CD8-positive, alpha-beta memory T cell (primary cell): ENCODE measurements at regions not wholly inside any gene's neighbourhood (a gene's known extent, or its start where the extent isn't known, plus 50 kb on each side); places are given as distances from the start of the nearest gene placed in this dataset.

Experiments
- CTCF ChIA-PET: fragments of 350-600 bp; sonication (Branson Sonifier 250); formaldehyde crosslinking; loops from one replicate; lab custom pipeline; 2021; ENCODE audit warnings: antibody characterized with exemption; lab: Charles Lee
- POLR2A ChIA-PET: fragments of 350-600 bp; sonication (Branson Sonifier 250); formaldehyde crosslinking; loops from one replicate; lab custom pipeline; 2021; ENCODE audit warnings: antibody characterized with exemption; lab: Charles Lee
- DNase-seq, 5 donors: peaks; one replicate each; pipeline versions ENCODE4 v3.0.0 to v3.0.0-alpha.2; 2020 to 2022; ENCODE audit warnings: mixed read lengths in 1 of 5
- H3K27ac ChIP-seq: one replicate; pipeline ENCODE4 v1.7.0; 2013; ENCODE audit warnings: low read depth, mild to moderate bottlenecking, low read length, moderate library complexity
- H3K27me3 ChIP-seq: 2 replicates; pipeline ENCODE4 v1.7.0; 2013; ENCODE audit warnings: low read length, mild to moderate bottlenecking; ENCODE audit not compliant: insufficient read depth, poor library complexity, severe bottlenecking
- H3K36me3 ChIP-seq: 2 replicates; pipeline ENCODE4 v1.7.0; 2013; ENCODE audit warnings: mild to moderate bottlenecking, low read length, moderate library complexity; ENCODE audit not compliant: insufficient read depth
- H3K4me1 ChIP-seq: 2 replicates; pipeline ENCODE4 v1.7.0; 2013; ENCODE audit warnings: mild to moderate bottlenecking, low read length, moderate library complexity; ENCODE audit not compliant: insufficient read depth
- H3K4me3 ChIP-seq: 2 replicates; pipeline ENCODE4 v1.7.0; 2013; ENCODE audit warnings: mild to moderate bottlenecking, low read length
- H3K9me3 ChIP-seq: 2 replicates; pipeline ENCODE4 v1.7.0; 2013; ENCODE audit warnings: mild to moderate bottlenecking, low read length
- H3K27ac Mint-ChIP-seq, 8 donors: one replicate each; pipeline ENCODE4 v1.8.0; 2020 to 2021; ENCODE audit warnings: mixed read lengths in 8 of 8, mild to moderate bottlenecking in 6 of 8, inconsistent platforms in 3 of 8, moderate library complexity in 3 of 8
- H3K27me3 Mint-ChIP-seq, 2 donors: one replicate each; pipeline ENCODE4 v1.8.0; 2020 to 2021; ENCODE audit warnings: mixed read lengths in 2 of 2, mild to moderate bottlenecking in 1 of 2, moderate library complexity in 1 of 2
- H3K36me3 Mint-ChIP-seq, 3 donors: one replicate each; pipeline ENCODE4 v1.8.0; 2020 to 2021; ENCODE audit warnings: mixed read lengths in 3 of 3, inconsistent platforms in 1 of 3, mild to moderate bottlenecking in 1 of 3
- H3K4me1 Mint-ChIP-seq, 3 donors: one replicate each; pipeline ENCODE4 v1.8.0; 2020 to 2021; ENCODE audit warnings: mixed read lengths in 3 of 3, inconsistent platforms in 1 of 3, mild to moderate bottlenecking in 1 of 3
- H3K4me3 Mint-ChIP-seq, 7 donors: one replicate each; pipeline ENCODE4 v1.8.0; 2020 to 2021; ENCODE audit warnings: mixed read lengths in 7 of 7, mild to moderate bottlenecking in 6 of 7, moderate library complexity in 4 of 7, inconsistent platforms in 2 of 7
- H3K9me3 Mint-ChIP-seq, 5 donors: one replicate each; pipeline ENCODE4 v1.8.0; 2020 to 2022; ENCODE audit warnings: mixed read lengths in 5 of 5, mild to moderate bottlenecking in 3 of 5, moderate library complexity in 2 of 5, inconsistent platforms in 1 of 5

- no peaks in the 10 kb centered on the region for H3K4me1 Mint-ChIP-seq
- no peak for DNase-seq
- no peaks in the 10 kb centered on the region for H3K4me1 ChIP-seq
- no peak overlapping the region for H3K4me3 ChIP-seq
- no peaks in the 10 kb centered on the region for H3K36me3 ChIP-seq
- H3K27ac Mint-ChIP-seq, result no peak overlapping the region
- no peak overlapping the region for H3K4me3 Mint-ChIP-seq
- no peaks in the 10 kb centered on the region for H3K27me3 ChIP-seq
- ChIA-PET CTCF (no interaction called here), POLR2A (no interaction called here)
- H3K36me3 Mint-ChIP-seq, result no peaks in the 10 kb centered on the region
- no peaks in the 10 kb centered on the region for H3K9me3 ChIP-seq
- no peak overlapping the region for H3K27ac ChIP-seq
- H3K27me3 Mint-ChIP-seq, result peaks cover 0 to 3% of the 10 kb centered on the region in 2 donors
- H3K9me3 Mint-ChIP-seq, result peaks cover 0 to 4% (median 2%) of the 10 kb centered on the region in 5 donors
Observed at GRCh38 chr2:35787302-35788031, 568.1 kb upstream of the CRIM1 start.

DNA sequence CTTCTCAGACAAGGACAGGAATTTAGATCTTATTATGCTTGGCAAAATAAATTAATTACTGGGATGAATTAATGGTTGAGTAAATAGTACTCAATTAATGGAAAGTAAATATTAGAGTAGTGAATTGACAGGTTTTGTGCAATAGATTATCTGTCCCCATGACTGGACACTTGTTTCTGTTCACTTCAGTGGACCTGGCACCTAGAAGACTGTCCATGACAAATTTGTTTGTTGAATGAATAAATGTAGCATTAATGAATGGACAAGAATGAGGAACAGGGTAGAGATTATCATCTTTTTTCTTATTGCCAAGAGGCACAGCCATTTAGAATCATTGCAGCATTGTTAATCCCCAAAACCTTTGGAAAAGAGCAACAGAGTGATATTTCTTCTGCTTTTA, 570.0 kb upstream of the CRIM1 start:
- Histone ChIP-seq H3K36me3 (no peaks in the 10 kb centered on the region), H3K4me3 (no peak overlapping the region), H3K4me1 (no peaks in the 10 kb centered on the region), H3K27me3 (no peaks in the 10 kb centered on the region), H3K9me3 (no peaks in the 10 kb centered on the region), H3K27ac (no peak overlapping the region)
- H3K4me3 Mint-ChIP-seq, result no peak overlapping the region
- no peaks in the 10 kb centered on the region for H3K27me3 Mint-ChIP-seq
- H3K27ac Mint-ChIP-seq, result no peak overlapping the region
- H3K4me1 Mint-ChIP-seq, result no peaks in the 10 kb centered on the region
- ChIA-PET POLR2A (no interaction called here), CTCF (no interaction called here)
- H3K9me3 Mint-ChIP-seq, result peaks cover 0 to 6% (median 2%) of the 10 kb centered on the region in 5 donors
- no peaks in the 10 kb centered on the region for H3K36me3 Mint-ChIP-seq
- no peak for DNase-seq

- no peaks in the 10 kb centered on the region for H3K4me1 ChIP-seq
- Mint-ChIP-seq H3K36me3 (no peaks in the 10 kb centered on the region), H3K4me3 (no peak overlapping the region), H3K9me3 (peaks cover 0 to 7% (median 2%) of the 10 kb centered on the region in 5 donors), H3K4me1 (no peaks in the 10 kb centered on the region), H3K27ac (no peak overlapping the region), H3K27me3 (no peaks in the 10 kb centered on the region)
- no peaks in the 10 kb centered on the region for H3K27me3 ChIP-seq
- no peak overlapping the region for H3K4me3 ChIP-seq
- H3K27ac ChIP-seq, result no peak overlapping the region
- no peaks in the 10 kb centered on the region for H3K36me3 ChIP-seq
- DNase-seq, result no peak
- CTCF ChIA-PET, result no interaction called here
- H3K9me3 ChIP-seq, result no peaks in the 10 kb centered on the region
- POLR2A ChIA-PET, result no interaction called here
Observed at GRCh38 chr2:35784777-35785176, 570.8 kb upstream of the CRIM1 start.

DNA sequence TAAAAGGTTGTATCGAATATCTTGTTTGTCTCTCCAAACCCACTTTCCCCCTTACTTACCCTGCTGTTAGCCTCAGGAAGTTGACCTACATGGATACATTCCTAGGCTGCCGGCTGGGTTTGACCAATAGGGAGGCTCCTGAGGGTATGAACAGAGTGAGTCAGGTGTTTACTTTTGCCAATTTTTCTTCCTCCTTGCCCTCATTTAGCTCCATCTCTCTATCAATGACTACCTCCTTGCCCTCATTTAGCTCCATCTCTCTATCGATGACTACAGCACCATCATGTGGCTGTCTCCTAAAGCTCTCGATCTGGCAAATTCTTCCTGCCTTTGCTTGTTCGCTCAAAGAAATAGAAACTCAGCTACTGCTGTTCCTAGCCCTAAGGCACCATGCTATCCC, 571.9 kb upstream of the CRIM1 start:
- ChIA-PET CTCF (no interaction called here), POLR2A (no interaction called here)
- no peaks in the 10 kb centered on the region for H3K4me1 ChIP-seq
- no peak overlapping the region for H3K27ac ChIP-seq
- H3K36me3 ChIP-seq, result no peaks in the 10 kb centered on the region
- Mint-ChIP-seq H3K9me3 (peaks cover 0 to 9% (median 2%) of the 10 kb centered on the region in 5 donors), H3K27me3 (no peaks in the 10 kb centered on the region), H3K36me3 (no peaks in the 10 kb centered on the region), H3K4me1 (no peaks in the 10 kb centered on the region), H3K27ac (no peak overlapping the region), H3K4me3 (no peak overlapping the region)
- no peaks in the 10 kb centered on the region for H3K9me3 ChIP-seq
- DNase-seq, result no peak
- no peaks in the 10 kb centered on the region for H3K27me3 ChIP-seq
- H3K4me3 ChIP-seq, result no peak overlapping the region

DNA sequence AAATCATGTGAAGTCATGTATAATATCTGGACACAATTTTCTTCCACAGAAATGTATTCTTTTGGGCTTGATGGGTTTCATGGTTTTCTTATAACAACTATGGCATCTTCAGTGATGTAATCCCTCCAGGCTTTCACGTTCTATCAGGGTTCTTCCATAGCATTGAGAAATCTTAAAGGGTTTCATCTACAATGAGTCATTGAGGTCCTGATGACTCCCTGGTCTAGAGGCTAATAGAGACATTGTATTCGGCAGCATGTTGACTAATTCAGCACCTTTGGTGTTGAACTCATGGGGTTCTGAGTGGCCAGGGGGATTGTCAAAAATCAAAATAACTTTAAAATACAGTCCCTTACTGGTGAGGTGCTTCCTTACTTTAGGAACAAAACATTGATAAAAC, 614.0 kb upstream of the CRIM1 start:
- H3K36me3 Mint-ChIP-seq, result no peaks in the 10 kb centered on the region
- POLR2A ChIA-PET, result no interaction called here
- Histone ChIP-seq H3K36me3 (no peaks in the 10 kb centered on the region), H3K27me3 (no peaks in the 10 kb centered on the region), H3K4me1 (no peaks in the 10 kb centered on the region), H3K9me3 (no peaks in the 10 kb centered on the region), H3K4me3 (no peak overlapping the region), H3K27ac (no peak overlapping the region)
- H3K4me3 Mint-ChIP-seq, result no peak overlapping the region
- H3K27me3 Mint-ChIP-seq, result peaks cover 0 to 3% of the 10 kb centered on the region in 2 donors
- DNase-seq, result no peak
- no peaks in the 10 kb centered on the region for H3K4me1 Mint-ChIP-seq
- H3K9me3 Mint-ChIP-seq, result peaks cover 0 to 16% (median 4%) of the 10 kb centered on the region in 5 donors
- H3K27ac Mint-ChIP-seq, result no peak overlapping the region
- CTCF ChIA-PET, result no interaction called here

GRCh38 chr2:35731674-35732073, 623.9 kb upstream of the CRIM1 start:
- H3K4me1 ChIP-seq, result no peaks in the 10 kb centered on the region
- peaks cover 0 to 3% of the 10 kb centered on the region in 2 donors for H3K27me3 Mint-ChIP-seq
- H3K36me3 Mint-ChIP-seq, result no peaks in the 10 kb centered on the region
- DNase-seq, result no peak
- no peak overlapping the region for H3K27ac Mint-ChIP-seq
- H3K4me1 Mint-ChIP-seq, result no peaks in the 10 kb centered on the region
- ChIA-PET POLR2A (no interaction called here), CTCF (no interaction called here)
- H3K36me3 ChIP-seq, result no peaks in the 10 kb centered on the region
- no peak overlapping the region for H3K4me3 Mint-ChIP-seq
- no peaks in the 10 kb centered on the region for H3K9me3 ChIP-seq
- H3K9me3 Mint-ChIP-seq, result no peaks in the 10 kb centered on the region
- H3K27me3 ChIP-seq, result no peaks in the 10 kb centered on the region
- no peak overlapping the region for H3K4me3 ChIP-seq
- no peak overlapping the region for H3K27ac ChIP-seq

GRCh38 chr2:35714883-35715282, 640.7 kb upstream of the CRIM1 start:
- ChIA-PET CTCF (no interaction called here), POLR2A (no interaction called here)
- Mint-ChIP-seq H3K36me3 (no peaks in the 10 kb centered on the region), H3K27ac (no peak overlapping the region), H3K27me3 (no peaks in the 10 kb centered on the region), H3K4me3 (no peak overlapping the region), H3K4me1 (no peaks in the 10 kb centered on the region), H3K9me3 (peaks cover 0 to 2% (median under 1%) of the 10 kb centered on the region in 5 donors)
- Histone ChIP-seq H3K27me3 (no peaks in the 10 kb centered on the region), H3K27ac (no peak overlapping the region), H3K9me3 (no peaks in the 10 kb centered on the region), H3K4me3 (no peak overlapping the region), H3K36me3 (no peaks in the 10 kb centered on the region), H3K4me1 (no peaks in the 10 kb centered on the region)
- DNase-seq, result no peak

DNA sequence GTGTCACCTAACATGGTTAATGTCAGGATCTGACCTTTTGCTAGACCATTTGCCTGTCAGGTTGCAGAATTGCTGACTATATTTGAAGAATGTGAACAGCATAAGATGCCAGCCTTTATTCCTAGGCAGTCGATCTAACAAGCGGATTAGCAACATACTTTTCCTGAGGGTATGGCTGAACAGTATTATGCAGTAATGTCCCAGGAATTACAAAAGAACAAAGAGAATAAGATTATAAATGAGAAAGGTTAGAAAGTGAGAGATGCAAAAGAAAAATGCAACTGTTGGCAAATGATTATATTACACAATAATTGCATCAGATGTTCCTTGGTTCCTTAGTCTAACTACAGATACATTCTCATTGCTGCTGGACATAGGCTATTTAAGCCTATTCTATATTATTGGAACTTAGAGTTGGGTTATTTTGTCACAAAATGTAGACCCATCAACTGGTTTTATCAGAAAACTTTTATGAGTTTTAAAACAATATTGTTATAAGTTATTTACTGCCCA, 647.1 kb upstream of the CRIM1 start:
- Mint-ChIP-seq H3K4me1 (no peaks in the 10 kb centered on the region), H3K27ac (no peak overlapping the region), H3K27me3 (no peaks in the 10 kb centered on the region), H3K9me3 (peaks cover 0 to 3% (median 0%) of the 10 kb centered on the region in 5 donors), H3K4me3 (no peak overlapping the region), H3K36me3 (no peaks in the 10 kb centered on the region)
- ChIA-PET POLR2A (no interaction called here), CTCF (no interaction called here)
- no peaks in the 10 kb centered on the region for H3K27me3 ChIP-seq
- H3K4me3 ChIP-seq, result no peak overlapping the region
- no peak overlapping the region for H3K27ac ChIP-seq
- H3K9me3 ChIP-seq, result no peaks in the 10 kb centered on the region
- DNase-seq, result no peak
- no peaks in the 10 kb centered on the region for H3K4me1 ChIP-seq
- no peaks in the 10 kb centered on the region for H3K36me3 ChIP-seq
